Chondrocyte (in vitro differentiated cells): ENCODE measurements at regions not wholly inside any gene's neighbourhood (a gene's known extent, or its start where the extent isn't known, plus 50 kb on each side); places are given as distances from the start of the nearest gene placed in this dataset.

Experiments used
- DNase-seq: peaks from one replicate; pipeline ENCODE4 v3.0.0; 2021; ENCODE audit warnings: mixed read lengths, low spot score
- H3K27ac Mint-ChIP-seq: one replicate; pipeline ENCODE4 v1.8.0; 2021; ENCODE audit warnings: mild to moderate bottlenecking, moderate library complexity, mixed read lengths; ENCODE audit not compliant: unreplicated experiment
- H3K27me3 Mint-ChIP-seq: 2 replicates; pipeline ENCODE4 v1.8.0; 2021; ENCODE audit warnings: low read depth, mixed read lengths
- H3K36me3 Mint-ChIP-seq: 2 replicates; pipeline ENCODE4 v1.8.0; 2021; ENCODE audit warnings: low read depth, mixed read lengths
- H3K4me1 Mint-ChIP-seq: 2 replicates; pipeline ENCODE4 v1.8.0; 2021; ENCODE audit warnings: low read depth, mild to moderate bottlenecking, mixed read lengths
- H3K4me3 Mint-ChIP-seq: one replicate; pipeline ENCODE4 v1.8.0; 2021; ENCODE audit warnings: mild to moderate bottlenecking, moderate library complexity, mixed read lengths; ENCODE audit not compliant: unreplicated experiment
- H3K9me3 Mint-ChIP-seq: 2 replicates; pipeline ENCODE4 v1.8.0; 2021; ENCODE audit warnings: low read depth, mixed read lengths
- TF ChIP-seq, protein P1 (sequence below): fragments of 200-600 bp; sonication (generic); IDR thresholded peaks from 2 replicates; pipeline ENCODE4 v1.5.0; 2021; ENCODE audit warnings: antibody characterized with exemption, mild to moderate bottlenecking, moderate library complexity

DNA sequence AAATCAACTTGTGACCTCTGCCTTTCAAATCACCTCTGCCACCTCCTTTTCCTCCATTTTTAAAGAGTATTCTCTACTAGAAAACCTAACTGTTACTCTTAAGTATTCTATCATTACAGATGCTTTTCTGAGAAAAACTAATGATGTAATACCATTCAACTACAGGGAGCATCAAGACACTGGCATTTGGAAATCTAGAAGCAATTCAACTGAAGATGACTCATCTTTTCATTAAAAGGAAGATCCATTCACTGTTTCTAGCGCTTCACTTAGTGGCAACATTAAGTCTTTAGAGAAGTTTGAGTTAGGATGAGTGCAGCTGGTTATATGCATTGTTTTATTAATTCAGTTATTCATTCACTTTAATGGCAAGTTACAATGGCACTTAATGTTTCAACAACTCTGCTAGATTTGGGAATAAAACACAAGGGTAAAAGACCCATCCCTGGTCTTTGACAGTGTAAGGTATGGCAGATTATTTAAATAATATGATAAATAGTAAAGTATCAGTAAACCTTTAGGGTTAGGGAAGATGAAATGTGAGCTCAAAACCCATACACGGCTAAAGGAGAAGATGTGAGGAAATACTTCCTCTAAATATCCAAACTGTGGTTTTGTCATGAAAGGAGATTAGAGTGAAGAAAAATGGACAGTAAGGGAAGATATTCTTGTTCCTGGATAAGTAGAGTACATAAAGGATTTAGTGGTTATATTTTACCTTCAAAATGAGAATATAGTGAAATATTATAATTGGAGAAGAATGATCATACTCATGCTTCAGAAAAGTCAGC, 61.7 kb downstream of the KCNJ2 start:
- Mint-ChIP-seq H3K9me3 (peaks cover 2% of the 10 kb centered on the region), H3K4me1 (peaks cover 7% of the 10 kb centered on the region), H3K4me3 (no peak overlapping the region), H3K36me3 (no peaks in the 10 kb centered on the region), H3K27ac (no peak overlapping the region), H3K27me3 (peaks cover 6% of the 10 kb centered on the region)
- no peak for DNase-seq
- TF ChIP-seq, protein P1, sequence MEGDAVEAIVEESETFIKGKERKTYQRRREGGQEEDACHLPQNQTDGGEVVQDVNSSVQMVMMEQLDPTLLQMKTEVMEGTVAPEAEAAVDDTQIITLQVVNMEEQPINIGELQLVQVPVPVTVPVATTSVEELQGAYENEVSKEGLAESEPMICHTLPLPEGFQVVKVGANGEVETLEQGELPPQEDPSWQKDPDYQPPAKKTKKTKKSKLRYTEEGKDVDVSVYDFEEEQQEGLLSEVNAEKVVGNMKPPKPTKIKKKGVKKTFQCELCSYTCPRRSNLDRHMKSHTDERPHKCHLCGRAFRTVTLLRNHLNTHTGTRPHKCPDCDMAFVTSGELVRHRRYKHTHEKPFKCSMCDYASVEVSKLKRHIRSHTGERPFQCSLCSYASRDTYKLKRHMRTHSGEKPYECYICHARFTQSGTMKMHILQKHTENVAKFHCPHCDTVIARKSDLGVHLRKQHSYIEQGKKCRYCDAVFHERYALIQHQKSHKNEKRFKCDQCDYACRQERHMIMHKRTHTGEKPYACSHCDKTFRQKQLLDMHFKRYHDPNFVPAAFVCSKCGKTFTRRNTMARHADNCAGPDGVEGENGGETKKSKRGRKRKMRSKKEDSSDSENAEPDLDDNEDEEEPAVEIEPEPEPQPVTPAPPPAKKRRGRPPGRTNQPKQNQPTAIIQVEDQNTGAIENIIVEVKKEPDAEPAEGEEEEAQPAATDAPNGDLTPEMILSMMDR: no peak

DNA sequence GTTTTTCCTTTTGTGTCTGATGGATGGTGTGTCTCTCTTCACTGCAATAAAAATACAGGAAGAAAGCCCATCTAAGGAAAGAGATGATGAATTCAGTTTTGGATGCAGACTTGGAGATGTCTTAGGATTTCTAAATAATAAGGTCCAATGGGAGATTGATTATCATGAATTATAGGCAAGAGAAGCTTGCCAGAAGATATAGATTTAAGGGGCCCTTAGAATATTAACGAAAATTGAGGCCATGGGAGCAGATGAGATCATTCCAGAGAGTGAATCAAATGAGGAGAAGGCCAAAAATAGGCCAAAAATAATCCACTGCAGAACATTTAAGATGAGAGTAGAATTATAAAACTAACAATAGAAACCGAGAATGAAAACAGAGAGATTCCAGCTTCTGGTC, 63.1 kb downstream of the KCNJ2 start:
- Mint-ChIP-seq H3K4me1 (peaks cover 3% of the 10 kb centered on the region), H3K36me3 (no peaks in the 10 kb centered on the region), H3K27me3 (peaks cover 10% of the 10 kb centered on the region), H3K9me3 (peaks cover 2% of the 10 kb centered on the region), H3K27ac (no peak overlapping the region), H3K4me3 (no peak overlapping the region)
- no peak for DNase-seq
- TF ChIP-seq, protein P1: no peak

DNA sequence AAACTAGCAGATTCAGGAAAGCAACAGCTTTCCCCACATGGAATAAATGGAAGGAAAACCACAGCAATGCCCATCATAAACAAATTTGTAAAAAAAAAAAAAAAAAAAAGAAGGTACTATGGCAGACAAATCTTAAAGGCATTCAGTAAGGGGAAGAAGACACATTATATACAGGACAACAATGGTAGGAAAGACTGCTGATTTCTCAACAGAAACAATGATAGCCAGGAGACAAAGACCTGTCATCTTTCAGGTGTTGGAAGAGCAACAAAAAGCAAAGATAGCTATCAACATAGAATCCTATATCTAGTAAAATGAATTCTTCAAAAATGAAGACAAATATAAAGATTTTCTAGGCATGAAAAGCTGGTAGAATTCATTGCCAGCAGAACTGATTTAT, 65.9 kb downstream of the KCNJ2 start:
- TF ChIP-seq, protein P1: no peak
- no peak for DNase-seq
- Mint-ChIP-seq H3K4me3 (no peak overlapping the region), H3K27ac (no peak overlapping the region), H3K36me3 (no peaks in the 10 kb centered on the region), H3K27me3 (peaks cover 4% of the 10 kb centered on the region), H3K4me1 (no peaks in the 10 kb centered on the region), H3K9me3 (peaks cover 5% of the 10 kb centered on the region)

DNA sequence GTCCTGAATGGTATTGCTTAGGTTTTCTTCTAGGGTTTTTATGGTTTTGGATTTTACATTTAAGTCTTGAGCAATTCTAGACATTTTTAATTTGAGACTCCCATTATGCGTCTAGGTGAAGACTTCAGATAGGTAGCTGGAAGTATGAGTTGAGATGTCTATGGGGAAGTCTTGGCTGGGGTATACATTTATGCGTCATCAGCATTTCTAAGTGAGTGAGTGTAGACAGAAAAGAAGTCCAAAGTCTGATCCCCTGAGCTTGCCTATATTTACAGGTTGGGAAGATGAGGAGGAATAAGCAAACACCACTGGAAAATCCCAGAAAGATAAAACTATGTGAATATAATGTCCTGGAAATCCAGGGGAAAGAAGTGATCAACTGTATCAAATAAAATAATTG, 68.9 kb downstream of the KCNJ2 start:
- Mint-ChIP-seq H3K27ac (no peak overlapping the region), H3K9me3 (peaks cover 3% of the 10 kb centered on the region), H3K4me1 (no peaks in the 10 kb centered on the region), H3K27me3 (peaks cover 8% of the 10 kb centered on the region), H3K36me3 (no peaks in the 10 kb centered on the region), H3K4me3 (no peak overlapping the region)
- no peak for DNase-seq
- TF ChIP-seq, protein P1: no peak

DNA sequence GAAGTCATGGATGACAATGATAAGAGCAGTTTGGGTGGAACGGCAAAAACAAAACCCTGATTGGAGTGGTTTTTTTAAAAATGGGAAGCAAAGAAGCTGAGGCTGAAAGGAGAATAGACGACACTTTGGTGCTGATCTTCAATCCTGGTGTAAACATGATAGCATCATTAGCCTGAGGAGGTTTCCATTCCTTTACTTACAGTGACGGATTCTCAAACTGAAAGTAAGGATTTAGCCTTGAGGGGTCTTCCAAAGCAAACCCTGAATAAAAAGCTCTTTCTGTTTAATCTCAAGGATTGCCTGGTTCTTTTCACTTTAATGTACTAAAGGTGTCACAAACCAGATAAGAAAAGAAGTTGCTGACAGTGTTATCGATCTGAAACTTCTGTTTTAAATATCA, 69.3 kb downstream of the KCNJ2 start:
- Mint-ChIP-seq H3K4me3 (no peak overlapping the region), H3K4me1 (no peaks in the 10 kb centered on the region), H3K27me3 (peaks cover 10% of the 10 kb centered on the region), H3K36me3 (no peaks in the 10 kb centered on the region), H3K27ac (no peak overlapping the region), H3K9me3 (peaks cover 3% of the 10 kb centered on the region)
- no peak for DNase-seq
- TF ChIP-seq, protein P1: no peak
